ENCODE measurements at regions not wholly inside any gene's neighbourhood (a gene's known extent, or its start where the extent isn't known, plus 50 kb on each side); places are given as distances from the start of the nearest gene placed in this dataset.

GRCh38 chr2:129771418-129772189, 207.9 kb upstream of the RAB6C start:
- TF ChIP-seq CTCF (IDR thresholded peaks at IDR 0.05) = no peak
- TF ChIP-seq POLR2A (IDR thresholded peaks at IDR 0.05) = no peak

Measured in lower leg skin (tissue), 3 donors.